NCI-H1048 (cell line): ENCODE measurements at regions not wholly inside any gene's neighbourhood (a gene's known extent, or its start where the extent isn't known, plus 50 kb on each side); places are given as distances from the start of the nearest gene placed in this dataset.

ENCODE experiments used
- DNase-seq: peaks from one replicate; lab custom pipeline; 2025; lab: John Stamatoyannopoulos, UW

DNA sequence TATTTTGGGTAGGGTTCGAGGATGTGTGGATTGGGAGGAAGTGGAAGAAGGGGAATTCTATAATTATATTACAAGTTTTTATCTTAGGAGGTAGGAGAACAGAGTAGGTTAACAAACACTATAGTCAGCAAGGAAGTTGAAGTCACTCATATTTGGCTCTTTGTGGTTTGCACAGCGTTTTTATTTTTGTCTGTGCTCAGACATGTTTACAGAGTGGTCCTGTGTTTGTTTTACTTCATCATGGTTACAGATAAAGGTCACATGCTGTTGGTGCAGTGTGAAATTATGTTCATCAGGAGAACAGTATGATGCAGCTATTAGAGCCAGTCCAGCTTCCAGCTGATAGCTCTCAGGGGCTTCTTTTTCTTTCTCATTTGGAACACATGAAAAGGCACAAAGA, 299.9 kb upstream of the SFRP2 start:
- DNase-seq = no peak

DNA sequence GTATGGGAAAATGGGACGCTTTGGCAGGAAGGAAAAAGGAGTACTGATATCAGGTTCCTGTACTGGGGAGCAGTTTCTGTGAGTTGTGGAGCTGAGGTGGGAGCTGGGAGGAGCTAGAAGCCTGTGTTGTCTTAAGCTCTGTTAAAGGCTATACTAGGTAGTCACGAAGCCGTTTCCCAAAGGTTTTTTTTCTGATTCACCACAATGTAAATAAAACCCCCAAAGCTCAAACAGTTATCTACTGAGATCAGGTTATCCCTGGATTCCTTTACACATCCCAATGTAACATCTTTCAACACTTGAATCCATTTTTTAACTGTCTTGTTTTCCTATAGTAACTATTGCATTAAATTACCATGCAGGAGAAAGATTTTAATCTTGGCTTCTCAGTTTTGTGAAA, 297.4 kb upstream of the SFRP2 start:
- DNase-seq = no peak

DNA sequence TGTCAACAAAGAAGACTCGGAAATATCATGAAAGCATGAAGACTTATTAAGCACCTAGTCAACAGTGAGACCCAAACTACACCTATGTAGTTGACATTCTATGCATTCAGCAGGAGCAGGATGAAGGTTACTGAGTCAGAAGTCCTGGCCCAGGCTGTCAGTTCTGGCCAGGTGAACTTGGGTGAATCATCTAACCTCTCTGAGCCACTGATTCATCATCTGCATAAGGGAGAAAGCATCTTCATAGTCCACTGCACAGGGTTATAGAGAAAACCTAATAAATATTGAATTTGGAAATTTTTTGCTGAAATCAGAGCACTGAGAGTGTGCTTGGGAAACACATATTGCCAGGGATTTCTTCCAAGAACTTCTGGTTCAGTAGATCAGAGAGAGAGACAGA, 296.0 kb upstream of the SFRP2 start:
- DNase-seq = no peak

DNA sequence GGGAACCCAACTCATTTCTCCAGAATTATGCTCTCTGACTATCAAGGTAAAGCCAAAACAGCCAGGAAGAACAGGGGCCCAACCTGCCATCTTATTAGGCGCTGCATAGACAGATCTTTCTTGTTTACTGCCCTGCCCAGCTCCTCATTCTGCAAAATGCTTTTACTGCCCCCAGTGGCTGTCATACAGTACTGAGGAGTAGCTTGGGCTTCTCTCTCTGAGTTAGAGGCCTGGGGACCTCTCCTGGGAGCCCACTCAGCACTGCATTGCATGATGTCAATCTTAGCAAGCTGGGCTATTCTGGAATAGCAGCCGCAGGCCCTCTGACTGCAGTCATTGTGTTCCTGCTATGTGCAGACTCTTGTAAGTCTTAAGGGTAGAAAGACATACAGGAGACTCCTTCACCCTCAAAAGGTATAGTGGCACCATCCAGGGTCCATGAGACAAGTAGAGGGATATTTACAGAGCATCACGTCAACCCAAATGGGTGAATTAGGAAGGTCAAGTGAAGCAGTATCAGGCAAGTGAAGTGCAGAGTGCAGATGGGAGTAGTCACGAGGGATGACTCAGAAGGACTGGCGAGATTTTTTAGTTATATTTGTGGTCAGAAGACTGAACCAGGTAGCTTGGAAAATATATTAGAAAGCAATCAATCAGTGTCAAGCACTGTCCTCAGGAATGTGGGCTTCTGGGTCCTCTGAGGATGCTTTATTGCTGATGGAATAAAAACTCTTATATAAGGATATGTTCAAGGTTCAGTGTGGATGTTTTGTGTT, 294.1 kb upstream of the SFRP2 start:
- DNase-seq = no peak

DNA sequence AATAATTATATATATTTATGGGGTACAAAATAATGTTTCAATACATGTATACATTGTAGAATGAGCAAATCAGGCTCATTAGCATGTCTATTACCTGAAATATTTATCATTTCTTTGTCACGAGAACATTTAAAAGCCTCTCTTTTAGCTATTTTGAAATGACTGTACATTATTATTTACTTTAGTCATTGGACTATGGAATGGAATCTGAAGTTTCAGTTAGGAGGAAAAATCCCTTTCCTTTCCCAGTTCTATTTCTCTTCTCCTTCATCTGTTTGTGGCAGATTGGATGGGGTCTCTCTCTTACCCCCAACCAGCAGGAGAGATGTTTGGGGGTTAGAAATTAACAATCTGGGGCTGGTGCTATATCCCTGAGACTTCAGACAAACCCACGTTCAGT, 292.5 kb upstream of the SFRP2 start:
- DNase-seq = no peak

DNA sequence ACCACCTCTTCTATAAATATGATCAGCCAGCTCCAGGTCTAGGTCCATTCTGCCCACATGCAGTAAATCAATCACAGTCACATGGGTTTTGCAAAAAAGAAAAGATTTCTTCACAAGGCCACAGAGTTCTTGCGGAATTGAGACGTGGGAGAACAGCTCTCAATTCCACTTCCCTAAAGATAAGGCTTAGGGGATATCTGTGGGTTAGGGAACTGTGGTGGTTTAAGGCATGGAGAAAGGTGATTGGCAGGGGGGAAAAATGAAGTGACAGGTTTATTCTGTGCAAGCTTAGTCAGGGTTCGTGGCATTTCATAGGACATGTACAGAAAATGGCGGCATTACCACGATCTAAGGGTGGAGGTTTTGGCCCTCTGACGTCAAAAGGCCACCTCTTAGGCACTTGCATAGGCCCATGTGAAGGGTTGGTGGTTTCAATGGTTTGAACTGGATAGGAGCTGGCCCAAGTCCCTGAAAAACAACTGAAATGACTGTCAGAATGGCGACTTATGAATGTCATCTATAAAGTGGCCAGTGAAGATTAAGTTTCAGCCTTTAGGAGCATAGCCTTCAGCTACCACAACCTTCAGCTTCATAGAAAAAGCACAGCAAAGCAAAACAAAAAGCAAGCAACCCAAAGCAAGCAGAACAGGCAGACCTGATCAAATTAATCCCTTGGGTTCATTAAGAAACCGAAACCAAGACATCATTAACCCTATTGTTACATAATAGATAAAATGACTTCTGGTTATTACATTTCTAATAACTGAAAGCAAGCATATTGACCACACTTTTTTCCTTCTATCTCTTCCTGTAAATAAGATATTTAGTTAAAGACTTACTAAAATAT, 289.8 kb upstream of the SFRP2 start:
- no peak for DNase-seq

DNA sequence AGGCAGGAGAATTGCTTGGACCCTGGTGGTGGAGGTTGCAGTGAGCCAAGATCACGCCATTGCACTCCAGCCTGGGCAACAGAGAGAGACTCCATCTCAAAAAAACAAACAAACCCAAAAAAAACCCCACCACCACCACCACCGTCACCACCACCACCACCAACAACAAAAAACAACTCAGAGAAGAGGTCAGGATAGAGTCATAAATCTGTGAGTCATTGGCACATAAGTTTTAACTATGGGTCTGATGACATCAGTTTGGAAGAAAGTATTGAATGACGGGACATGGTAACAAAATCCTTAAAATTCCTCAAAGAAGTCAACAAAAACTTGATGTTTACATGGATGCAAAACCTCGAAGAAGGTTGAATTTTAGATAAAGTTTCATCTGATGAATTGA, 288.0 kb upstream of the SFRP2 start:
- no peak for DNase-seq

DNA sequence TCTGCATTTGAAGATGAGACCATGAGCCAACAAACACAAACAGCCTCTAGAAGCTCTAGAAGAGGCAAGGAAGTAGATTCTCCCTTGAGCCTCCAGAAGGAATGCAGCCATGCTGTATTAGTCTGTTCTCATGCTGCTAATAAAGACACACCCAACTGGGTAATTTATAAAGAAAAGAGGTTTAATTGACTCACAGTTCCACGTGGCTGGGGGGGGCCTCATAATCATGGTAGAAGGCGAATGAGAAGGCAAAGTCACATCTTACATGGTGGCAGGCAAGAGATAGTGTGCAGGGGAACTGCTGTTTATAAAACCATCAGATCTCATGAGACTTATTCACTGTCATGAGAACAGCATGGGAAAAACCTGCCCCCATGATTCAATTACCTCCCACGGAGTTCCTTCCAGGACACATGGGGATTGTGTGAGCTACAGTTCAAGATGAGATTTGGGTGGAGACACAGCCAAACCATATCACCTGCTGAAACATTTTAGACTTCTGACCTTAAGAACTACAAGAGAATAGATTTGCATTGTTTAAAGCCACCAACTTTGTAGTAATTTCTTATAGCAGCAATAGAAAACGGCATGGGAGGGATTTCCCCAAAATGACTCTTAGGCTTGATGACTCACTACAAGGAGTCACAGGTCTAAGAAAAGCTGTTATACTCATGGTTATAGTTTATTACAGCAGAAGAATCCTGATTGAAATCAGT, 284.4 kb upstream of the SFRP2 start:
- no peak for DNase-seq

DNA sequence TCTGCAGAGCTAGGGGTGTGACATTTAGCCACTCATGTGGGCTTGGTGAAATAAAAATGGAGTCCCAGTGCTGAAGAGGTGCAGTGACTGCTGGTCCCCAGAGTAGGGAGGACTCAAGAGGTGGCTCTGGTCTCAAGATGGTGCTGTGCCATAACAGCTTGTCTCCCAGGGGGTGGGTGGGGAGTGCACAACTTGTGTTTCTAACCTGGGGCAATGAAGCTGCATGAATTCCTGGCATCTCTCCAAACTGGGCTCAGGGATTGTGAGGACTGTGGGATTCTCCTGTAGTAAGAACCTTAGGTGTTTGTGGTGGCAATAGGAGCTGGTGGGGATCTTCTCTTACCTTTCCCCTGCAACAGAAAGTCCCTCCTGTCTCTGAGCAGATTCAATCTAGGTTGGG, 278.9 kb upstream of the SFRP2 start:
- DNase-seq = no peak

DNA sequence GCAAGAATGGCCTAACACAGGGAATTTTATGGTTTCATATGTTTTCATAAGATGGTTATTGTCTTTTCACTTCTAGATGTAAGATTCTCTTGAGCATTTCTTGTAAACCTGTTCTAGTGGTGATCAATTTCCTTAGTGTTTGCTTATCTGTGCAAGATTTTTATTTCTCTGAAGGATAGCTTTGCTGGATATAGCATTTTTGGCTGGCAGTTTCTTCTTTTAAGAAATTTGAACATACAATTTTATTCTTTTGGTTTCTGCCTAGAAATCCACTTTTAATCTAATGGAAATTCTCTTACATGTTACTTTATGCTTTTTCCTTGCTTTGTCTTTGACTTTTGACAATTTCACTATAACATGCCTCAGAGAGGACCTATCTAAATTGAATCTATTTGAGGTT, 276.5 kb upstream of the SFRP2 start:
- no peak for DNase-seq

DNA sequence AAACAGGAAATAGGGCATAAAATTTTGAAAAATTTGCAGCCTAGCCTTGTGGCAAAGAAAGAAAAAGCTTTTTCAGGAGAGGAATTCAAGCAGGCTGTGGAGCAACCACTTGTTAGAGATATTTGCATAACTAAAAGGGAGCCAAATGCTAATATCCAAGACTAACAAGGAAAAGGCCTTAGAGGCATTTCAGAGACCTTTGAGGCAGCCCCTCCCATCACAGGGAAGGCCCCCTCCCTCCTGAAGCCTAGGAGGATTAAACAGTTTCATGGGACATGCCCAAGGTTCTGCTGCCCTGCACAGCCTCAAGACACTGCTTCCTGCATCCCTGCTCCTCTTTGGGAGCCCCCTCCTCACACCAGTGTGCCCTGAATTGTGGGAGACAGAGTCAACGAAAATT, 275.4 kb upstream of the SFRP2 start:
- no peak for DNase-seq

DNA sequence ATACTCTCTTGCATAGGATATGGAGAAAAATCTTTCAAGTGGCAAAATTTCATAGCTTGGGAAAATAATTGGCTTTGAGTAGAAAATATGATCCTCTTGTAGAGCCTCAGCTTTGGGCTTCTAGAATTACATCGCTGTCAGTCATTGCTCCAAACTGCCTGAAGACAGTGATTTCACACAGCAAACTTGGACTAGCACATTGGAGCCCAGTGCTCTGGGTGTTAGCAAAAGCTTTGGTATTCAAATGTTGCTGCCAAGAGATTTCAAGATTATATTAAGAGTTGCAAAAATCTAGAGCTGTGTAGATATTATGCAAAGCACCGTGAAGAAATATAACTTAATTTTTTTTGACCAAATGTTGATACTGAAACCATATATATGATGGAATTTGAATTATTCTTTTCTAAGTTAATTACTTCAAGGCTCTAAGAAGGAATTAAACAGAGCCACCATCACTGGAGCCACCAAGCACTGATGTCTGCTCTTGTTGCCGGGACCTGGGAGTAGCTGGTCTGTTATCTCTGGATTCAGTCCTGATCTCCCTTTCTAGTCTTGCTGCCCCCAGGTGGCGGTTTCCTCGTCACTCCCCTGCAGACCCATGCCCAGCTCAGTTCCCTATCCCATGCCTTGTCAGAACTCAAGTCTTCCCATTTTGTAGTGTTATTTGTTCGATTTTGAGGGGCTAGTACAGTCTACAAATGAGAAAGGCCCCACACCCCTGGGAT, 260.7 kb upstream of the SFRP2 start:
- DNase-seq = no peak

DNA sequence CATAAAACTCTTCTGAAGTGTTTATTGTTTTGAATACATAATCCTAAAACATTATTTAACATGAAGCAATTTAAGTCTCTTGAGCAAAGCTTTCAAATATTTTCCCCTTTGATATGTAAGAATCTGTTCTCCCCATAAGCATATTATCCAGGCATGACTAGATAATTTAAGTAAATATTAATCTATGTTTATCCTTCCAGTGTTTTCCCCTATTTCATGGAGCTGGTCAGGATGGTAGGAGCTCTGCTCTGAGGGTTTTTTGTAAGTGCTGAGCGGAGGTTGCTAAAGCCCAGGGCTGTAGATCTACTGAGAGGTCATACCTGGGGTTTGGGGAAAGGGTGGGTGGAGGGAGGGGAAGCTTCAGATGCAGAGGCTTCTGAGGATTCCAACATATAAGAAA, 258.9 kb upstream of the SFRP2 start:
- DNase-seq = no peak

DNA sequence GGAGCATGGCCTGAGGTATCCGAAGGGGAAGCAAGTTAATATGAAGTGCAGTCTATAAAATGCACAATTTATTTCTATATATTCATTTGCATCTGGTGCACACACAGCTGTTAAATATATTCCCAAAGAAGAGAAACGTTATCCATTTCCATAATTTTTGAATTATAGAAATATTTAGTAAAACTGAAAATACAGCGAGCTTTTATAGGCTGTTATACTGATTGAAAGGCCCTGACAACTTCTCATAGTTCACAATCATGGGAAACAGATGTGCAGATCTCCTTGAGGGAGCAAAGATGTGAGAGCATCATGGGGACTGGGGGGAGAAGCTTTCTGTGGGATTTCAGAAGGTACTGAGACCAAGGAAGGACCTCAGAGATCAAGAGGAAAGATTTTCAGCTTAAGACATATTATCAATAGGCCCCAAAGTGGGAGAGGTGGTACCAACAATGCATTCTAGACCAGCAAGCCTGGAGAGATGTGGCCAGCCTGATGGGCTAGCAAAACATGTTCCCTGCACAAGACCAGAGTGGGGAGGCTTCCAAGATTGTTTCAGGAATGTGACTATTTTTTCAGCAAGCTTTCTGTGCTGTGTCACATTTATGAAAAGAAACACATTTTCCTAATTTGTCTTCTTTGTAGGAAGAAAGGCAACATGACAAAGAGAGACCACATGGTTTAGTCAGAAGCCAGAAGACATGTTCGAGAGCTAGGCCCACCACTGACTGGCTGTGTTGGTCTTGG, 256.0 kb upstream of the SFRP2 start:
- no peak for DNase-seq

DNA sequence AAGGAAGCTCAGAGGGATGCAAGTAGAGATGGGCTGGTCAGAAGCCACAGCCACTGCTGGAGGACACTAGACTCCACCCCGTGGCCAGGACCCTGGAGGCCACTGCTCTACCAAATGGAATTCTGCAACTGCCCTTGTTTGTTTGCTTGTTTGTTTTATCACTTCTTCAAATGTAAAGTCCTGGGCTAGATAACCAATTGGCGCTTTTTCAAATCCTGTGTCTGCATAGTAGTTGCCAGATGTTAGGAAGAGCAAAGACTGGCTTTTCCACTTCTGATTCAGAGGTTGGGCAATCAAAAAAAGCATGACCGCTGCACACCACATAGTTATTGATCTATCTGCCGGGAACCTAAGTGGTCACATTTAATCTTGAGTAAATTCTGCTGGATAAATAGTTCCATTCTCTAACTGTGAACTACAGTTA, 255.2 kb upstream of the SFRP2 start:
- no peak for DNase-seq

DNA sequence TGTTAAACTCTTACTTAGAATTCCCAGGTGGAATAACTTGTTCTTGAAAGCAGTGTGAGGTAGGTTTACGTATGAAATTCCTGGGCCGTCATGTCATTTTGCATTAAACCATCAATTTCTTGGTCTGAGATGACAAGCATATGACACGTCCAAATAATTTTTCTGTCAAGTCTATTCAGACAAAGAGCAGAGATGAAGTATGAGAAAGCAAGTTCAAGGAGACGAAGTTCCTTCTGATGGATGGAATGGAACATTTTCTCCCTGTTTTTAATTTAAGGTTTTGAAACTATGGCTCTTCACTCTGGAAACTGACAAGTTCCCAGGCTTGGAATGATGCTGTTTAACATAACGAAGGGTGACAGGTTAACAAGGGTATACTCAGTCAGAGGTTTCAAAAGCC, 252.8 kb upstream of the SFRP2 start:
- no peak for DNase-seq

DNA sequence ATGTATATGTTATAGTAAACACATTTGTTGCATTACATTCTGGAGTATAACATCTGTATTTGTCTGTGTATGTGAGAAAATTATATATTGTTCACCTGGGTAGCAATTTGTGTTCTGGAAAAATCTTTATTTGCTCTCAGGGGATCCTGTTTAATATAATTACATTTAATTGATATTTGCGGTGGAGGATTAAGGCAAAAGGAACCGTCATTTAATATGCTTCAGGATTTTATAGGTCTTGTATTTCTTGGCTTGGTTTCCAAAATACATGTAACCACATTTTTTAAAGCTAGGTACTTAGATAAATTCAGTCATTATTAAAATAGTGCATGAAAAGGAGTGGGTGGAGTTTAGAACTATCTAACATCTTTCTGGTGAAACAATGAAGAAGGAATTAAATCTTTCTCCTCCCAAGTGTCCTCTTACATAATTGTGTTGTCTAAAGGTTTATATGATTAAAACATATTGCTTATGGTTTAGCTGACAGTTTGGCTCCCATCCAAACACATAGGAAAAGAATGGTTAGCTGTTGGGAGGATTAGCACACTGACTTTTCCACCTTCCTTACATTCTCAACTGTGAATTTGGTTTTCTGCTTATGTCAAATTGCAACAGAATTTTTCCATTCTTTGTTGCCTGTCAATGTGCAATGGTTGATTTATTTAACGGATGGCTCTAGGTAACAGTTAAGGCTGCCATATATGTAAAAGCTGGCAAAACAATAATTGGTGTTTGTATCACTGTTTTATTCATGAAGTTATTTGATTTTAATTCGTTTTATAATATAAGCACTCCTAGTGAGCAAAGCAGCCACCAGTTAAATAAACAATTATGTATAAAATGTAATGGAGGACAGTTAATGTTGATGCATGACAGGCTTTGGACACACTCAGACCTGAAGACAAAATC, 250.8 kb upstream of the SFRP2 start:
- DNase-seq = peak; percentile 26

DNA sequence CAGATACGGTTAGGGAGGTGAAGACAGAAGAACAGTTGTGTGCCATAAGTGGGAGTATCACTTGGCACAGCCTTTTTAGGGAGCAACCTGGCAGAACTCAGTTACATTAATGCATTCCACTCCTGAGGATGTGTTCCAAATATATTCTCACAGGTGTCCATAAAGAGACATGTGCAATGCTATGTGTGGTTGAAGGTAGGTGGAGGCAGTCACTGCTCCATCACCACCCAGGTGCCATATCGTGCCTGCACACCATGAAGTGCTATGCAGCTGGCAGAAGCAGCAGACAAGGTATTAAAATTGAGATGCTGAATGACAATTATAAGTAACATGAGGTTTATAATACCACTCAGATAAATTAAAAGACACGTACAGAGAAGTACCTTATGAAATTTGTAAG, 248.0 kb upstream of the SFRP2 start:
- no peak for DNase-seq

DNA sequence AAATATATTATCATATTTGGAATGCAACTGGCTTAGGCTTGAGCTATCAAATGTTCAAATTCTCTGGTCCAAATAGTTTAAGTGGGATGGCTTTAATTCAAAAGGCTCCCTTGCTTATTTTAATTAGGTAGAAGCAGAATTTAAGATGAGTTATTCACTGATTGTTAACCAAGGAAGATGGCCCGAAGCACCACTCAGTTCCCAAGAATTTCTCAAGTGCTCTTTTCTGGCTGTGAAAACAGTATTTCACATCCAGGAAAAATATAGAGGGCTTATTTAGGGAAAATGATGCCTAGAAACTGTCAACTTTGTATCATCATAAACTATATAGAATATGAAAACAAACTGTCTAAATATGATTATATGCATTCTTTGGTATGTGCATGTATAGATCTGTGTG, 246.5 kb upstream of the SFRP2 start:
- DNase-seq = no peak

DNA sequence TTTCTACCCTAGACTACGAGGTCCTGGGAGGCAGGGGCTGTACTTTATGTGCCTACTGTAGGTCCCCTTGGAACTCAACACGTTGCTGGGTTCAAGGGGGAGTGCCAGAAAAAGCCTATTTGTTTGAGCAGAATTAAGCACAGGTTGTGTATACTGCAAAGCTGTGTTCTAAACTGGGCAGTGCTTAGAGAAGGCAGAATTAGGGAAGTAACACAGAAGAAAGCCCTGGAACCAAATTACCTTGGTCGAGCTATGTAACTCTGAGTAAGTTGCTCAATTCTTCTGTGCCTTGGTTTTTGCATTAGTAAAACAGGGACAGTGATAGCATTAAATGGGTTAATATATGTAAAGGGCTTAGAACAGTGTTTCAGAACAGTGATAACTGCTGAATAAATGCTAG, 245.0 kb upstream of the SFRP2 start:
- DNase-seq = no peak
